ENCODE measurements at regions not wholly inside any gene's neighbourhood (a gene's known extent, or its start where the extent isn't known, plus 50 kb on each side); places are given as distances from the start of the nearest gene placed in this dataset.

GRCh38 chr18:44625386-44625785 lies 55.3 kb upstream of the SETBP1 start:
- DNase-seq: no peak

GRCh38 chr18:44626236-44626635 lies 54.5 kb upstream of the SETBP1 start:
- no peak for DNase-seq

GRCh38 chr18:44626807-44627206 lies 53.9 kb upstream of the SETBP1 start:
- DNase-seq: no peak

GRCh38 chr18:44627280-44627679 lies 53.4 kb upstream of the SETBP1 start:
- no peak for DNase-seq

GRCh38 chr18:44629406-44629805 lies 51.3 kb upstream of the SETBP1 start:
- DNase-seq: no peak

GRCh38 chr18:44630118-44630517 lies 50.6 kb upstream of the SETBP1 start:
- DNase-seq: no peak

All from CD4-positive, alpha-beta T cell treated with Interleukin-4 for 4 hours (primary cell).